ENCODE measurements at regions not wholly inside any gene's neighbourhood (a gene's known extent, or its start where the extent isn't known, plus 50 kb on each side); places are given as distances from the start of the nearest gene placed in this dataset.

DNA sequence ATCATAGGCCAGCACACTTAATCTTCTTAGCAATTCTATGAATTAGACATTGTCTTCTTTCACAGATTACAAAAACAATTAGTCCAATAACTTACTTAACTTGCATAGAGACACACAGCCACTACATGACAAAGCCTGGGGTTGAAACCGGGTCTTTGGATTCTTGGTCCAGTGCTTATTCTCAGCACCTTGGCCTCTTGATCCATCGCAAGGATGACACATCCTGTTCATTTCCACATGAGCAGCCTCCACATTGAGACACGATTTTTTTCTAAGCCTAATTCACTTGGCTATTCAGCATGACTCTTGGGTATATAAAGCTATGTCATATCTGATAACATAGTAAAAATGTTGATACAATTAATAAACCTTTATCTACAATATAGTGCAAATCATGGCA, 221.0 kb upstream of the FOXD3 start:
- TF ChIP-seq POLR2A (IDR thresholded peaks at IDR 0.05), result no peak
- TF ChIP-seq, protein P1, sequence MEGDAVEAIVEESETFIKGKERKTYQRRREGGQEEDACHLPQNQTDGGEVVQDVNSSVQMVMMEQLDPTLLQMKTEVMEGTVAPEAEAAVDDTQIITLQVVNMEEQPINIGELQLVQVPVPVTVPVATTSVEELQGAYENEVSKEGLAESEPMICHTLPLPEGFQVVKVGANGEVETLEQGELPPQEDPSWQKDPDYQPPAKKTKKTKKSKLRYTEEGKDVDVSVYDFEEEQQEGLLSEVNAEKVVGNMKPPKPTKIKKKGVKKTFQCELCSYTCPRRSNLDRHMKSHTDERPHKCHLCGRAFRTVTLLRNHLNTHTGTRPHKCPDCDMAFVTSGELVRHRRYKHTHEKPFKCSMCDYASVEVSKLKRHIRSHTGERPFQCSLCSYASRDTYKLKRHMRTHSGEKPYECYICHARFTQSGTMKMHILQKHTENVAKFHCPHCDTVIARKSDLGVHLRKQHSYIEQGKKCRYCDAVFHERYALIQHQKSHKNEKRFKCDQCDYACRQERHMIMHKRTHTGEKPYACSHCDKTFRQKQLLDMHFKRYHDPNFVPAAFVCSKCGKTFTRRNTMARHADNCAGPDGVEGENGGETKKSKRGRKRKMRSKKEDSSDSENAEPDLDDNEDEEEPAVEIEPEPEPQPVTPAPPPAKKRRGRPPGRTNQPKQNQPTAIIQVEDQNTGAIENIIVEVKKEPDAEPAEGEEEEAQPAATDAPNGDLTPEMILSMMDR (IDR thresholded peaks at IDR 0.05), result no peak
